HG03175 (cell line): ENCODE measurements at regions not wholly inside any gene's neighbourhood (a gene's known extent, or its start where the extent isn't known, plus 50 kb on each side); places are given as distances from the start of the nearest gene placed in this dataset.
A peak's percentile ranks its signal among the peaks of the same experiment; 100 is the strongest.
"Not testable (repeated sequence)": the region's sequence is repeated elsewhere in the genome, so short reads cannot be mapped to it uniquely, and the experiment has no call there.

Source experiments
- ATAC-seq: cut with Tn5 transposase; IDR thresholded peaks from one replicate; pipeline ENCODE4 v1.9.1; 2021; ENCODE audit warnings: mild to moderate bottlenecking, moderate library complexity; ENCODE audit not compliant: unreplicated experiment

DNA sequence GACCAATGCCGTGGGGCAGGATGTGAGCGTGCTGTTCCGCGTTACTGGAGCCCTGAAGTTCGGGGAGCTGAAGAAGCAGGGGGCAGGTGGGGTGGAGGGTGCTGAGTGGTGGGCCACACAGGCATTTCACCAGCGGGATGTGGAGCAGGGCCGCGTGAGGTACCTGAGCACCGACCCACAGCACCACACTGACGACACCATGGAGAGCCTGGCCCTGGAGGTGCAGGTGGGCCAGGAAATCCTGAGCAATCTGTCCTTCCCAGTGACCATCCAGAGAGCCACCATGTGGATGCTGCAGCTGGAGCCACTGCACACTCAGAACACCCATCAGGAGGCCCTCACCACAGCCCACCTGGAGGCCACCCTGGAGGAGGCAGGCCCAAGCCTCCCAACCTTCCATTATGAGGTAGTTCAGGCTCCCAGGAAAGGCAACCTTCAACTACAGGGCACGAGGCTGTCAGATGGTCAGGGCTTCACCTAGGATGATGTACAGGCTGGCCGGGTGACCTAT, 179.6 kb downstream of the TBC1D2B start:
- ATAC-seq: no peak

DNA sequence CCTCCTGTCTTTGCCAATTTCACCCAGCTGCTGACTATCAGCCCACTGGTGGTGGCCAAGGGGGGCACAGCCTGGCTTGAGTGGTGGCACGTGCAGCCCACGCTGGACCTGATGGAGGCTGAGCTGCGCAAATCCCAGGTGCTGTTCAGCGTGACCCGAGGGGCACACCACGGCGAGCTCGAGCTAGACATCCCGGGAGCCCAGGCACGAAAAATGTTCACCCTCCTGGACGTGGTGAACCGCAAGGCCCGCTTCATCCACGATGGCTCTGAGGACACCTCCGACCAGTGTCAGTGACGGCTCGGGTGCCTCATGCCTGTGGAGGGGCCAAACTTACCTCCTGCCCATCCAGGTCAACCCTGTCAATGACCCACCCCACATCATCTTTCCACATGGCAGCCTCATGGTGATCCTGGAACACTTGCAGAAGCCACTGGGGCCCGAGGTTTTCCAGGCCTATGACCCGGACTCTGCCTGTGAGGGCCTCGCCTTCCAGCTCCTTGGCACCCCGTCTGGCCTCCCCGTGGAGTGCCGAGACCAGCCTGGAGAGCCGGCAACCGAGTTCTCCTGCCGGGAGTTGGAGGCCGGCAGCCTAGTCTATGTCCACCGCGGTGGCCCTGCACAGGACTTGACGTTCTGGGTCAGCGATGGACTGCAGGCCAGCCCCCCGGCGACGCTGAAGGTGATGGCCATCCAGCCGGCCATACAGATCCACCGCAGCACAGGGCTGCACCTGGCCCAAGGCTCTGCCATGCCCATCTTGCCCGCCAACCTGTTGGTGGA, 180.2 kb downstream of the TBC1D2B start:
- not testable (repeated sequence) for ATAC-seq

GRCh38 chr15:77896147-77897112, 181.1 kb downstream of the TBC1D2B start:
- ATAC-seq: not testable (repeated sequence)

- ATAC-seq: no peak
Observed at GRCh38 chr15:77895742-77896141, 181.8 kb downstream of the TBC1D2B start.

- not testable (repeated sequence) for ATAC-seq
Observed at GRCh38 chr15:77895145-77895544, 182.4 kb downstream of the TBC1D2B start.

DNA sequence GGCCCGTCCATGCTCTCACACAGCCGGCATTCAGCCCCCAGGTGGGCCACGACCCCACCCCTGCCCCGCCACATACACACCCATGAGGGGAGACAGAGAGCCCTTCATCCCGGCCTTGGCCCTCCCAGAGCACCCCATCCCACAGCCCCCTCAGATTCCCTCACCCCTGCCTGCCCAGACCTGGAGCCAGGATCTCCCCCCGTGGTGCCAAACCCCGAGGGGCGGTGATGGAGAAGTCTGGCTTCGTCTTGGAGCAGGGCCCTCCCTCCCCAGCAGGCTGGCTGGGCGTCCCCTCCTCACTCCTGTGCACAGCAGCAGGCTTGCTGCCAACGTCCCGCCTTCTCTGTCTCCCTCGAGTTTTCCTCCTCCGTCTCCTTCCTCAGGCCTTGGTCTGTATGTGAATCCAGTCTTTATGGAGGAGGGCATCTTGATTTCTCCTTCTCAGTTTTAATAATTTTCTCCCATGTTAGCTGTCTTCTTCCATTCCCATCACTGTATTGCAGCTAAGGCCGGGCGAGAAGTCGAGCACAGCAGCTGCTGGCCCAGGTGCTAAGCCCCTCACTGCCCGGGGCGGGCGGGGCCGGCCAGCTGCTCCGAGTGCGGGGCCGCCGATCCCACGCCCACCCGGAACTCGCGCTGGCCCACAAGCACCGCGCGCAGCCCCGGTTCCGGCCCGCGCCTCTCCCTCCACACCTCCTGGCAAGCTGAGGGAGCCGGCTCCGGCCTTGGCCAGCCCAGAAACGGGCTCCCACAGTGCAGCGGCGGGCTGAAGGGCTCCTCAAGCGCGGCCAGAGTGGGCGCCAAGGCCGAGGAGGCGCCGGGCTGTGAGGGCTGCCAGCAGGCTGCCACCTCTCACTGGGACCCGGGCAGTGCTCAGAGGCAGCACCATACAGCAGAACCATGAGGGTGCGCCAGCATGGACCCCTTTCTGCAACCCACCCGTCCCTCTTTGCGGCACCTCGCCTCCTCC, 183.6 kb downstream of the TBC1D2B start:
- not testable (repeated sequence) for ATAC-seq

DNA sequence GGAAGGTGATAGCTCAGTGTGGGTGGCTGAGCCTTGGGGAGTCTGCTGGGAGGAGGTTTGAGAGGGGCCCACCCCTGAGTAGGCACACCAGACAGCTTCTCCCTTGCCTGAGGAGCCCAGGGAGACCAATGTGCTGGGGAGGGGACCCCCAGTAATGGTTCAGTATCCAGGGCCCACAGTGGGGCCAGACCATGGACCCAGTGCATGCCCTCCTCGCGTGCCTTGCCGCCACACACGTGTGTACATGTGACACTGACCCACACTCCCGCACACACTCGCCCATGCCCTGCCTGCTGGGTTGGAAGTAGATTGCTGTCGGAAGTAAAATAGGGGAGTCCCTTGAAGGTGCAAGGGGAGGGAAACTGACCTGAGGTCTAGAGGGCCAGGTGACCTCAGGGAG, 184.3 kb downstream of the TBC1D2B start:
- ATAC-seq: not testable (repeated sequence)

GRCh38 chr15:77892335-77892734, 185.2 kb downstream of the TBC1D2B start:
- no peak for ATAC-seq

- ATAC-seq: not testable (repeated sequence)
Observed at GRCh38 chr15:77891862-77892261, 185.6 kb downstream of the TBC1D2B start.

GRCh38 chr15:77890911-77891801, 186.4 kb downstream of the TBC1D2B start:
- ATAC-seq: peak; percentile 77

DNA sequence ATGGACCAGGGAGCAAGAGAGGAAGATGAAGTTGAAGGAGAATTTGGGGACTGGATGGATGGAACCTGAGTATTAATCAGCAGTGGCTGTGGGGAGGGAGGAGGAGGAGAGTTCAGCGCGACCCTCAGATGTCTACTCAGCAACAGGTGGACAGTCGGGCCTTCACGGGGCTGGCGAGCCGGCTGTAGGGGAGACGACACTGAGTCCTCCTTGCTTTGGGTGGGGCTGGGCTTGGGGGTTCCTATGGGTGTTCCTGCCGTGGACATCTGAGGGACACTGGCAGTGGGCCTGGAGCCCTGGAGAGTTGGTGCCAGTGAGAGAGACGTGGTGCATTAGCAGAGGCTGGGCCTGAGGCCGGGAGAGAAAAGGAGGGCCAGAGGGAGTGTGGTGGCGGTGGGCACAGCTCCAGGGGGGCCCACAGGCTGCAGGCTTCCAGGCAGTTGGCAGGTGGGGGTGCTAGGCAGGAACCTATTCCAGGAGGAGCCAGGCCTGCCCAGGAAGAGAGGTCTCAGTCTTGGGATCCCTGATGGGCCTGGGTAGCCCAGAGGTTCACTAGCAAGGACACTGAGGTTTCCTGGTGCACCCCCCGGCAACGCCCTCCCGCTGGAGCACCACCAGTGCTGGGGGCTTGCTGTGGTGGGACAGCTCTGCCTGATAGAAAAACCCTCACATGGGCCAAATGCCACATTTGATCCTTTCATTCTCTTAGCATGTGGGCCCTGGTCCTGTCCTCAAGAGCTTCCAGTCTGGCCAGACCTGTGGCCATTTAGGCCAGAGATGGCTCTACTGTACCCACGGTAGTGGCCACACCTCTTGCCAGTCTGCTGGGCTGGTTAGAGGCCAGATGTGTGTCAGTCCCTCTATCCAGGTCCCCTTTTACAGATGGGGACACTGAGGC, 187.4 kb downstream of the TBC1D2B start:
- ATAC-seq: not testable (repeated sequence)

DNA sequence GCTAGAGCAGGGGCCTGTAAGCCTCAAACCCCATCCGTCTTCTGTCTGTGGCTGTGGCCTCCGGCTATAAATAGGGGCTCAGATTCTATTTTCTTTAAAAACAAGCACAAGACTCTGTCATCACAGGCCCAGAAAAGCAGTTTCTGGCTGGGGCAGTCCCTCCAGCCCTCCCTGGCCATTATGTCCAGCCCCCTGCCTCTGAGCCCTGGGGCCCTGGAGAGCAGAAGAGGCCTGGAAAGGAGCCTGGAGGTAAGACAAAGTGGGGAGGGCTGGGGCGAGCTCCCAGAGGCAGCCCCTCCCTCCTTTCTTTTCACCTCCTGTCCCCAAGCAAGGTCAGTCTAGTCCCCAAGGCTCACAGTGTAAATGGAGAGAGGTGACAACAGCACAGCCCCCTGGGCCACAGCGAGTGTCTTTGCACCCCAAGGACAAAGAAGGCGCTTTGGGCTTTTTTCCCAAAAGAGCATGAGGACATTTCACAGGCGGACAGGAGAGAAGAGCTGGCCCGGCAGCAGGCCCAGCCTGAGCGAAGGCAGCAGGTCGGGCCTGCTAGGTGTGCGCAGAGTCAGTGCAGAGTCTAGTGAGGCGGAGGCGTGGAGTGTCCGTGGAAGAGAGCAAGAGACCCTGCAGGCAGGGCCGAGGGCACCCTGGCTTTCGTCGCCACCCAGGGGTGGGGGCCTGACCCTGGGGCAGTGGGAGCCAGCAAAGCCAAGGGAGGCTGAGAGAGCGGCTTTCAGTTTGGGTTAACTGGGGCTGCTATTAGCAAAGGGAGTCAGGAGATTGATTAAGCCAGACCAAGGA, 188.3 kb downstream of the TBC1D2B start:
- no peak for ATAC-seq

DNA sequence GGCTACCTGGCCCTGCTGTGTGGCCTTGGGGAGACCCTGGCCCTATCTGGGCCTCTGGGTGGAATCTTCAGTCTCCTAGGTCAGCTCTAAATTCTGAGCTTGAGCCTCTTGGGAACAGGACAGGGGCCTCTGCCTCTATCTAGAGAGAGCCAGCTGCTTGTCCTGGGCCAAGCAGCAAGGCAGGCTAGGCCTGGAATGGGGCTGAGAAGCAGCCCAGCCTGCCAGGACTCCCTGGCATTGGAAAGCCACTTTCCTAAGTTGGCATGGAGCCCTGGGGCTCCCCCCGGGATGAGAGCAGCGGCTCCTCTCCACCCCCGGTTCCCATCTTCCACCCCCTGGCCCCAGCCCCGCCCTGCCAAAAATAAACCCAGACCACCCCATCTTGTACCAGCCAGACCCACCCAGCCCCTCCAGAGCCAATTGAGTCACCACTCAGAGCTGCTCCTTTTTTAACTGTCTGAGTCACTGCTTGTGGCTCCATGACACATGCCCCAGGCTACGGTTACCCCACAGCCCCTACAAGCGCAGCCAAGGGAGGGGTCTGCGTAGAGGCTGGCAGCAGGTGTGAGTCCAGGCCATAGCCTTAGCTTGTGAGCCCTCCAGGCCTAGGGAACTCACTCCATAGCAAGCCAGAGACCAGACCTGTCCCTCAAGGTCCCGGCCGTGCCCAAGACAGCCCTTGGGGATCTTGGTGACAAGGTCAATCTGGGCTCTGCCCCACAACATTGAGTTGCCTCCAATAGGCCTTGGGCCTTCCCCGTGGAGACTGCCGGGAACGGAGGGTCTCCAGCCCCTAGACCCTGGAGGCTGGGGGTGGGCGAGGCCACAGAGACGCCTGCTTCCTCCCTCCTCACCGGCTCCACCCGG, 189.7 kb downstream of the TBC1D2B start:
- not testable (repeated sequence) for ATAC-seq

GRCh38 chr15:77886805-77887448, 190.6 kb downstream of the TBC1D2B start:
- no peak for ATAC-seq

DNA sequence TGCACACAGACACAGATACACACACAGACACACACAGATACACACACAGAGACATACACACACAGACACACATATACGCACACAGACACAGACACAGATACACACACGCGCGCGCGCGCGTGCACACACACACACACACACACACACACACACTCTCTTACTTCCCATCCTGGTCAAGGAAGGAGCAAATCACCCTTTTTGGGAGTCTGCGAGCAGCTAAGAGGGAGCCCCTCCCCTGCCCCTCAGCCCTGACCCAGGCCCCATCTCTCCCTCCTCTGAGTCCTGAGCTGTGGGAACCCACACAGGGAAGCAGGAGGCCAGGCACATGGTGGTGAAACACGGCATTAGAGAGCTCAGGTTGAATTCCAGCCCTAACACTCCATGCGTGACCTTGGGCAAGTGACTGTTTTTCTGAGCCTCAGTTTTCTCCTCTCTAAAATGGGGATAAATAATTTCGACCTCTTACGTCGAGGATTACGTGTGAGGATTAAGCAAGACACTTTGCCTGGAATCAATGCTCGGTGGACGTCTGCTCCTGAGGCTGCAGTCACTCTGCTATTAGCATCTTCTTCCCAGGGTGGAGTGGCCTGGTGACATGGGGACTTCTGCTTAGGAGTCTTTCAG, 191.5 kb downstream of the TBC1D2B start:
- not testable (repeated sequence) for ATAC-seq

GRCh38 chr15:77883012-77883411, 194.5 kb downstream of the TBC1D2B start:
- not testable (repeated sequence) for ATAC-seq
